ENCODE measurements at regions not wholly inside any gene's neighbourhood (a gene's known extent, or its start where the extent isn't known, plus 50 kb on each side); places are given as distances from the start of the nearest gene placed in this dataset.

GRCh38 chr3:13133471-13133981, 60.3 kb upstream of the IQSEC1 start:
- no peak for DNase-seq (ENCODE audit: low read depth, low spot score)
- peaks cover 0 to 5% of the 10 kb centered on the region in 2 experiments; a peak in 2 of 4 replicates for H3K27me3 ChIP-seq (replicated peaks in 1 of 2; ENCODE audit: control insufficient read depth in 2 of 2, insufficient read depth in 2 of 2, low read length in 1 of 2)
- H3K4me3 ChIP-seq: no peak overlapping the region
- H3K4me2 ChIP-seq (ENCODE audit: control insufficient read depth, insufficient read depth): no peak overlapping the region
- no peak overlapping the region for H2AFZ ChIP-seq (ENCODE audit: control insufficient read depth, low read depth, low read length)
- no peaks in the 10 kb centered on the region for H3K36me3 ChIP-seq (ENCODE audit: control insufficient read depth in 2 of 2, insufficient read depth in 2 of 2, low read length in 1 of 2)
- RAD21 ChIA-PET (ENCODE audit: unreplicated experiment): no interaction called here
- FAIRE-seq: no peak
- SMC1A ChIA-PET (ENCODE audit: uncharacterized antibody, unreplicated experiment): interaction anchor here (0.6 to 1.1 kb wide), 2 partner anchors 42 to 254 kb away, joined by 3 read pairs; no protein-coding TSS in a partner anchor
- H4K20me1 ChIP-seq (ENCODE audit: control insufficient read depth, insufficient read depth): no peaks in the 10 kb centered on the region
- H3K9me3 ChIP-seq (replicated peaks; ENCODE audit: control insufficient read depth, insufficient read depth, low read length): no peaks in the 10 kb centered on the region
- in situ Hi-C loops (cut with MboI): no loop called here
- no peak overlapping the region for H3K9ac ChIP-seq (ENCODE audit: control insufficient read depth, insufficient read depth, low read length)
- ATAC-seq: no peak
- POLR2A ChIA-PET: no interaction called here
- no peaks in the 10 kb centered on the region for H3K4me1 ChIP-seq (ENCODE audit: control insufficient read depth, insufficient read depth, low read length)
- 35% methylated on average over 14 of the region's 14 CpGs for WGBS (ENCODE audit: insufficient coverage, insufficient replicate concordance, low lambda C conversion rate, missing lambda C conversion rate)
- CTCF ChIA-PET: interaction anchor here (0.5 to 1.6 kb wide), 2 partner anchors 30 to 95 kb away, joined by 3 to 4 read pairs; no protein-coding TSS in a partner anchor
- no peaks in the 10 kb centered on the region for H3K79me2 ChIP-seq (ENCODE audit: control insufficient read depth, insufficient read depth, low read length)
- no peak overlapping the region for H3K27ac ChIP-seq (ENCODE audit: control insufficient read depth, insufficient read depth)
- BruUV-seq (replicated peaks): no TSS peak
- intact Hi-C loops (cut with micrococcal nuclease; ENCODE audit: unreplicated experiment): no loop called here
- TF ChIP-seq CBFB (IDR thresholded peaks at IDR 0.05; ENCODE audit: low read depth): no peak
- no peak for TF ChIP-seq ELK1 (IDR thresholded peaks at IDR 0.05; ENCODE audit: low read depth, low read length)
- TF ChIP-seq NFYB (IDR thresholded peaks at IDR 0.05; ENCODE audit: insufficient read depth, low read depth, low read length): no peak
- no peak for TF ChIP-seq MYB (IDR thresholded peaks at IDR 0.05; ENCODE audit: borderline replicate concordance, low read depth, low read length)
- TF ChIP-seq HDAC2 (IDR thresholded peaks at IDR 0.05): no peak
- TF ChIP-seq BHLHE40 (IDR thresholded peaks at IDR 0.05; ENCODE audit: borderline replicate concordance in 1 of 2, low read depth in 2 of 2, low read length in 1 of 2): no peak
- no peak for TF ChIP-seq USF1 (IDR thresholded peaks at IDR 0.05; ENCODE audit: borderline replicate concordance, extremely low read length, insufficient read depth, low read depth, low read length)
- no peak for TF ChIP-seq EGR1 (IDR thresholded peaks at IDR 0.05; ENCODE audit: borderline replicate concordance in 1 of 2, low read depth in 2 of 2, low read length in 2 of 2)
- no peak for TF ChIP-seq RCOR1 (conservative IDR thresholded peaks at IDR 0.05; ENCODE audit: low read depth, low read length)
- no peak for TF ChIP-seq ZNF274 (IDR thresholded peaks at IDR 0.05; ENCODE audit: insufficient read depth, insufficient read length)
- no peak for TF ChIP-seq SREBF2 (IDR thresholded peaks at IDR 0.05; ENCODE audit: low read length)
- TF ChIP-seq SREBF1 (IDR thresholded peaks at IDR 0.05; ENCODE audit: low read length): no peak
- no peak for TF ChIP-seq PBX3 (IDR thresholded peaks at IDR 0.05; ENCODE audit: insufficient replicate concordance, low read depth, low read length)
- TF ChIP-seq ZNF24 (IDR thresholded peaks at IDR 0.05): no peak
- TF ChIP-seq E4F1 (IDR thresholded peaks at IDR 0.05; ENCODE audit: borderline replicate concordance, partially characterized antibody): no peak
